GM18870 (cell line): ENCODE measurements at regions not wholly inside any gene's neighbourhood (a gene's known extent, or its start where the extent isn't known, plus 50 kb on each side); places are given as distances from the start of the nearest gene placed in this dataset.

ENCODE experiments used
- ATAC-seq: cut with Tn5 transposase; IDR thresholded peaks from one replicate; pipeline ENCODE4 v1.9.1; 2021; ENCODE audit warnings: moderate library complexity; ENCODE audit not compliant: unreplicated experiment

DNA sequence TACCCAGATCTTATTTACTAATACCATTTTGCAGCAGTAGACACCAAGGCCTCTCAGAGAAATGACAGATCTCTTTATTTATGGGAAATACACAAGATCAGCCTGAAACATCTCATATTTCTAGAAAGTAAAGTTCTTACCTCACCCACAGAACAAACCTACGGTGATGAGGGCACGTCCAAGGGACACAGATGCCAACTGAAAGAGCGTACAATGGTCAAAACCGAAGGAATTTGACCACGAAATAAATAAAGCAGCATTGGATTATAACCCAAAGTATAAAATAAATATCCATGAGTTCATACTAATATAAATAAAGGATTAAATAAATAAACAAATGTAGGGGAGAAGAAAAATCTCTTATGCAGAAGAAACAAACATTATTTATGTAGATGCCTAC lies 747.0 kb downstream of the TNS3 start:
- ATAC-seq = no peak

DNA sequence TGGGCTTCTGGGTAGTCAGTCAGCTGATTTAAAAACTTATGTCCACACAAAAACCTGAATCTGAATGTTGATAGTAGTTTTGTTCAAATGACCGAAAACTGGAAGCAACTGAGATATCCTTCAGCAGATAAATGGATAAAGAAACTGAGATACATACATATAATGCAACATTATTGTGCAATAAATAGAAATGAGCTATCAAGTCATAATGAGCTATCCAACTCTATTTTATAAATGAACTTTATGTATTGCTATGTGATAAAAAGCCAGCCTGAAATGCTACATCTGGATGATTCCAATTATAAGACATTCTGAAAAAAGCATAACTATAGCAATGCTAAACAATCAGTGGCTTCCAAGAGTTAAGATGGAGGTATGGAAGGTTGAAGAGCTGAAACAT lies 748.7 kb downstream of the TNS3 start:
- no peak for ATAC-seq

DNA sequence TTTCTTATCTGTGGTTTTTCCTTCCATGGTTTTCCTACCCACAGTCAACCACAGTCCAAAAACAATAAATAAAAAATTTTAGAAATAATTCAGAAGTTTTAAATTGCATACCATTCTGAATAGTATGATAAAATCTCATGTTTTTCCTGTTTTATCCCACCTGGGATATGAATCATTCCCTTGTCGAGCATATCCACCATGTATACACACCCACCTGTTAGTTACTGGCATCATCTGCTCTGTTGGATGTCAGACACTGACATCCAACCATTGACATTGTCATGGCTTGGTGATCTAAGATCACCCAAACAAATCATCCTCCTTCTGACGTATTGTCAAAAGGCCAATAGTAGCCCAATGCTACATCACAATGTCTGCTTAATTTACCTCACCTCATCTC lies 749.8 kb downstream of the TNS3 start:
- ATAC-seq = no peak

DNA sequence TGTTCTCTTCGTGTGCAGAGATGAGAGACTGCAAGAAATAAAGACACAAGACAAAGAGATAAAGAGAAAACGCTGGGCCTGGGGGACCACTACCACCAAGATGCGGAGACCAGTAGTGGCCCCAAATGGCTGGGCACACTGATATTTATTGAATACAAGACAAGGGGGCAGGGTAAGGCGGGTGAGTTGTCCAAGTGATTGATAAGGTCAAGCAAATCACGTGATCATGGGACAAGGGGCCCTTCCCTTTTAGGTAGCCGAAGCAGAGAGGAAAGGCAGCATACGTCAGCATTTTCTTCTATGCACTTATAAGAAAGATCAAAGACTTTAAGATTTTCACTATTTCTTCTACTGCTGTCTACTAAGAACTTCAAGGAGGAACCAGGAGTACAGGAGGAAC lies 762.1 kb downstream of the TNS3 start:
- ATAC-seq = no peak

DNA sequence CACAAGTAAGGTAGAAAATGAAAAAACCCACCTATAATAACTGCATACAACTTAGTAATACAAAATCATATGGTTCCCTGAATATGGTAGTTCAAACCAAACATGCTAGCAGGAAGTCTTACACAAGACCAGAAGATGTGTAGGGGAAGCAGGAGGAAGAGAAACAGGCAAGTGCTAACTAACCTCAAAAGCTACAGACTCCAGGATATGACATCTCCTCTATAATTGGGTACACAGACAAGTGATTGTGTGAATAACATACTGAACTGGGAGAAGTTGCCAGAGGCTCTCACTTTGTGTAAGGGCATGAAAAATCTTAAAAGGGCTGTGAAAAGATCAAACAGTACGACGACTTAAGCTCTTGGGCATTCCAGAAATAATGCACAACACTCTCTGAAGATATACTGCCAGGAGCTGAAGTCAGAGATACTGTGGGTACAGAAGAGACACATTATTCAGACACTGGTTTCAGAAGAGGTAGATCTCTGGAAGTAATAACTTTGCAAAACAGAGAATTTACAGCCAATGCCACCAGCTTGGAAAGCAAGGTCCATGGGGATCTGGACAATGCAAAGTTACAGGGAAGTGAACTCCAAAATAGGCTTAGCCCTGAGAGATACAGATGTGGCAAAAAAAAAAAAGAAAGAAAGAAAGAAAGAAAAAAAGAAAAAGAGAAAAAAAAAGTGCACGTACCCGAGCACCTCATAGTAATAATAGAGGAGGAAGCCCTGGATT lies 767.2 kb downstream of the TNS3 start:
- no peak for ATAC-seq

DNA sequence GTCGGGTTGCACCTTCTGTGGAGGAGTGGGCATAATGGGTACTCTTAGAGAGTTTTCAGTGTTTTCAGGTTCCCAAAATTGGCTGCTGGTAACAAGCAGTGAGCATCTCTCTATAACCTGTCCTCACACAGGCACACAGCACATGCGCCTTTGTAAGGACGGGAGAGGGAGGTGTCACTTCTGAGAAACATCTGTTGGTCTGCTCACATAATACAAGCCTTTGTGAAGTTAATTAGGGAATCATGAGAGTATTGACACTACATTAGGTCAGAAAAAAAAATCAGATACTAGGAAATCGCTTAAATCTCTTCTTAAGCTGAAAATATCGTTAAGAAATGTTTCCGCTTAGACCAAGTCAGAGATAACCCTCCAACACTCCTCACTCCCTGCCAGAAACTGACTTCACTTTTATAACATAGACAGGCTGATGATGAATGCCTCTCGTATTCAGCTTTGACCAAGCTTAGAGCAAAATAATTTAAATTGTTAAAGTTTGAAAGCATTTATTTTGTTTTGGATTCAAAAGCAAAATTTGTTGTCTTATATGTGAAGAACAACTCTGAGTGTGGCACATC lies 769.7 kb downstream of the TNS3 start:
- ATAC-seq = no peak

DNA sequence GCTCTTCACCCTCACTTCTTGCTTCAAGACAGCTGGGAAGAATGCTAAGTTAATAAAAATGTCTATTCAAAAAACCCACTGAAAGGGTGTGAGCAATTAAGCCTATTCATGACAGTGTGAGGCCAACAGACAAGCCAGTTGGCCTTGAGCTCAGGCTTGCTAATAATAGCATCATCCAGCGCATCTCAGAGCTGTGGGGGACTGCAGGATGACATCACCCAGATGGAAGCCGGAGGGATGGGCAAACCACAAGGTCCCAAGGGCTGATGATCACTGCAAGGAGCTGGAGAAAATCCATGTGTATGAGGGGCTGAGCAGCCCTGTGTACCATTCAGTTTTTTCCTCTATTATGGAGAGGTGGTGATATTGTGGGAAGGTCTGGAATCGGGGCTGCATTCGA lies 770.4 kb downstream of the TNS3 start:
- ATAC-seq = no peak

DNA sequence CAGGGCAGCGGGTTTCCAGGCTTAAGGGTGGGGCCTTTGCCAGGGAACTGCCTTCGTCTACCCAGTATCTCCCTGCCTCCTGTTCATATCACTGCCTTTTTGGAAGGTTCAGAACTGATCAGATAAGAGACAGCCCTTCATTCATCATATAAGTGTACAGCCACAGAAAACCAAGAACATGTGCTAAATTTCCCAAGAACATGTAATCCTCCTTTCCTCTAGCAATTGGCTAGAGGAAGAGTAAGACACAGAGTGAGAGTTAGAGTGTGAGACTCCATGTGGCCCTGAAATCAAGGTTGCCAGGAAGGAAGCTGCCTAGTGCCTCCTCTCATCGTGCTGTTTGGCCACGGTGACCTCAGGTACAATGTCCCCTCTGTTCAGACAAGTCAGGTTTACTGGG lies 770.9 kb downstream of the TNS3 start:
- no peak for ATAC-seq

DNA sequence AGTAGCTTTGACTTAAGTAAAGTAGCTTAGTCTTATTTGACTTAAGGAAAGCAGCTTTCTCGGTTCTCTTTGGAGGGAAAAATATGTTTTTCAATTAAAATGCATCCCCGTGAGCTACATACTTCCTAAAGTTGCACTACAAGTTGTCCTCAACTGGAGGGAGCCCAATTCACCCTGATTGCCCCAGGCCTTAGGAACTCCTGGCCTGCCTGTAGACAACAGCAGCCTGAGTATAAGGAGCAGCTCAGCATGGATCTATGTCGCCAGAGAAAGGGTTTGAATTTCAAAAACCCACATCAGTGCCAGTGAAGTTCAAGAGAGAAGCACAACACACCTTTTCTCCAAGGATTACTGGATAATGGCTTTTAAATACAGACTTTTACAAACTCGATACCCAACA lies 772.0 kb downstream of the TNS3 start:
- no peak for ATAC-seq

DNA sequence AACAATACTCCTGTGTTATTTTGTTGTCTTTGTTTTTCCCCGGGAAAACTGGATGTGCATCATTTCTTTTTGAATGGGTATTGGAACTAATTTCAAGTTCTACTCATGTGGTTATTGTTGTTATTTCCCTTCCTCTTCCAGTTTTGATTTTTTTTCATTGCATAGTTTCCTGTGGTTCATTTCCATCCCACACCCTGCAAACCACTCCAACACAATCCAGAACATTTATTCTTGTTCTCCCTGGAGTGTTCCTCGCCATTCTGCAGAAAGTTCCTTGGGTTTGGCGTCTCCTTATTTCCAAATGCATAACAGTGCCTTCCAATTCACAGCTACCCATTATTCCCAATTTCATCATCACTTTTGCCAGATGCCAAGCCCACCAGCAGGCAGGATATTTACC lies 775.1 kb downstream of the TNS3 start:
- ATAC-seq = no peak

DNA sequence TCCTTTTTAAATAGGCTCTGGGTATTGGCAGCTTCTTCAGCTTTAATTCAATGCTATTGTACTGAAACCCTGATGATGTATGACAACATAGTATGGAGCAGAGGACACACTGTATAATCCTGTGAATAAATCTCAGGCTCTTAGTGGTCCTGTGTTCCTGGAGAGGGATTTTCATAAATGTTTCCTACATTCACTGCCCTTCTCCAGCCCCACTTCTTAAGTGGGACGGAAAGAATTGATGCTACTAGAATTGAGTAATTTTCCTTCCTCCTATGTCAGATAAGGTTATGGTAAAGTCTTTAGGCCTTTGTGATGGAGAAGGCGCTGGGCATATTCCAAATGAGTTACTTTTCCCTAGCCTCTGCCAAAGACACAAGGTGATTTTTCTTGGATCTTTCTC lies 779.4 kb downstream of the TNS3 start:
- ATAC-seq = no peak

DNA sequence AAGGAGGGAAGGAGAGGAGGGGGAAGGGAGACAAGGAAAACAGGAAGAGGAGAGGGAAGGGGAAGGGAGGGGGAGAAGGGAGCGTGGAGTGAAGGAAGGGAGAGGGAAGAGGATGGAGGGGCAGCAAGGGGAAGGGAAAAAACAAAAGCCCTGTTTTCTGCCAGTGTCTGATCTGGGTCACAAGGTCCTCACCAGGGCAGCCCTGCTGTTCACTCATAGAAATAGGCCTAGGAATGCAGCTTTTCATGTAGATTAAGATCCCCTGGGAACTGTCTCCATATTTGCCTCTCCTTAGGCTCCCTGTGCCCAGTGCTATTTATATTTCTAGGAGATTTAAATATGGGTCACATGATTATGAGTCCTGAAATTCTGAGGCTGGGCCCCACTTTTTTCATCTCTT lies 790.7 kb downstream of the TNS3 start:
- no peak for ATAC-seq

DNA sequence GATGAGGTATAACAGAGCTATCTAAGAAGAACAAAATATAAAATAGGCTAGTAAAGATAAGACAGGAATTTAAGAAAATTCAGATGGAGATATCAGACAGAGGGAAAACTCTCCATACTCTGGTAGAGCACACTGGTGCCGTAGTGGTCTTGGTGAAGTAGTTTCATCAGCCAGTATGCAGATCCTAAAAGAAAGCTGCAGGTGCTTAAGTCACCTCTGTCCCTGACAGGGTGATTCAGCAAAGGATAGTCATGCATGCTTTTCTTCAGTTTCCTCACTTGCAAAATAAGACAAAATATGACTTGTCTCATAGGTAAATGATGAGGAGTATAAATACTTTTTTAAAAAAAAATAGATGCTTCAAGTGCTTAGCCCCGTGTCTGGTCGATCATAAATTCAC lies 794.9 kb downstream of the TNS3 start:
- no peak for ATAC-seq

DNA sequence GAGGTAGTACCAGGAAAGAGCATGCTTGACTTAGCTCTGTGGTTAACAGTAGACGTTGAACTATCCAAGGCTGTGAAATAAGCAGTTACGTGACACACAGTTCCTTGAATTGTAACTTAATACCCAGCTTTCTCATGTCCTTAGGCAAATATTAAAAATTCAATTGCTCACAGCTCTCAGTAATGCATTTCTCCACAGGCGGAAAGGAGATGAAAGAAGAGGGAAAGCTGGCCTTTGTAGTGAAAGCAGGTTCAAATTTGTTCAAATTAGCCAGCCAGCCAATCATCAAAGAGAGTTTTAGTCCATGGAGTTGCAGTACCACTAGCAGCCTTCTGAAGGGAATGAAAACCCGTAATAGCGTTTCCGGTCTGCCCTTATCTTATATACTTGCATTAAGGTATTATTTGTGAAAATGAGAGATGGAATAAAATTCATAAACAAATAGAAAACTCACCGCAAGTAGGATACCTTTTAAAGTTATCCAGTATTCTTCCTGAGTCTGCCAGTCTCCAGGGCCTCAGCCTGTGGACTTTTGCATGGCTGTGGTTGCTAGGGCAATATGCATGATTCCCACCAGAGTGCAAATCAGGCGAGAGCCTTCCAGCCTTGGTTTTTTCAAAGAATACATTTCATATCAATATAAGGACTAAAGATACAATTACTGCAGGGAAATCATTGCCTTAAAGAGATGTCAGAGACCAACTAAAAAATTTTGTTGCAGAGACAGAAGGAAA lies 795.5 kb downstream of the TNS3 start:
- ATAC-seq = no peak

DNA sequence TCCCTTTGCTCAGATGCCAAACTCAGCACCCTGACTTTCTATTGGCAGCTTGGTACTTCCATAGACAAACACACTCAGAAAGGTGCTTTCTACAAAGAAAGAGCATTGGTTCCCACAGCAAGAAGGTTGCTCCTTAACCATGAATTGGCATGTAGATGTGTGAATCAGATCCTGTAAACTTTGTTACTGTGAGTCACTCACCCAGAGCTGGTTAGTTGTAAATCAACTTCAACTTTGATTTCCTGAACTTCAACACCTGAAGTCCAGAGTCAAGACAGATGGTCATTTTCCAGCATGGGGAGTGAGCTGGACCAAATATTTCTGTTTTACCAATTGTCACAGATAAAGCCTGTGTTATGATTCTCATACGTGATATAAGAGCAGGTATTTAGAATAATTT lies 797.2 kb downstream of the TNS3 start:
- ATAC-seq = no peak

DNA sequence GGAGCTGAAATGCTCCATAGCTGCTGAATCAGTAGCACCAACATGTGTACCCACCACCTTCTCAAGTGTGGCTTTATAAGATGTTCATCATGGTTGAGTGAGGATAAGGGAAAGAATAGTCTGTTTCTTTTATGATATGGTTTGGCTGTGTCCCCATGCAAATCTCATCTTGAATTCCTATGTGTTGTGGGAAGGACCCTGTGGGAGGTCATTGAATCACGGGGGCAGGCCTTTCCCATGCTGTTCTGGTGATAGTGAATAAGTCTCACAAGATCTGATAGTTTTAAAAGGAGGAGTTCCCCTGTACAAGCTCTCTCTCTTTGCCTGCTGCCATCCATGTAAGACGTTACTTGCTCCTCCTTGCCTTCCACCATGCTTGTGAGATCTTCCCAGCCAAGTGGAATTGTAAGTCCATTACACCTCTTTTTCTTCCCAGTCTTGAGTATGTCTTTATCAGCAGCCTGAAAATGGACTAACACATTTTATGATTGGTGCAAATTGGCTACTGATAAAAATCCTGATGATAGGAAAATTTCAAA lies 799.9 kb downstream of the TNS3 start:
- ATAC-seq = no peak

DNA sequence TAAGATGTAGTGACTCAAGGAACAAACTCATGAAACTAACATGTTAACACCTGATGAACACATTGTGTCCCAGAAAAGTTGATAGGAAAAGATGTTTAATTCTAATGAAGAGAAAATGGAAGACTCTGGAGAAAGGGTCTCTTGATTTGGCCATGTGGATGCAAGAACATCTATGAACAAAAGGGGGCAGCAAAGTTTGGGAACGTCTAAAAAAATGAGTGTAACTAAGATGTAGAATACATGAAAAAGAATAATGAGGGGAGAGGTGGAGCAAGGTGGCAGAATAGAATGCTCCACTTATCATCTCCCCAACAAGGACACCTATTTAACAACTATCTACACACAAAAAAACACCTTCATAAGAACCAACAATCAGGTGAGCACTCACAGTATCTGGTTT lies 805.1 kb downstream of the TNS3 start:
- no peak for ATAC-seq

DNA sequence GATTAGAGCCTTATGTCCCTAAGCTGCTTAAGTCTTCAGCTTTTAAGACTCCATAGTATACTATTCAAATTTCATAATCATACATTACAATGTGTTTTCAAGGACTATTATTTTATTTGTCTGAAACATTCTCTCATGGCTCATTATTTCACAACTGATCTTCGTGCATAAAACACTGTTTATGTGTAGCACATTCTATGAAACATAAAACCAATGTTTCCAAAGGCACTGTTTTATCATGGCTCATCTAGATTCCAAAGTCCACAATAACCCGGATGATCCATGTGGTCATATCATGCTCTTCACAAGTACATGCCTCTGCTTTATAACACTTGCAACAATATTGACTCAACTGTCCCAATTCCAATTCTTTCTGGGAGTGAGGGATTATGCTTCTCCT lies 806.1 kb downstream of the TNS3 start:
- no peak for ATAC-seq

DNA sequence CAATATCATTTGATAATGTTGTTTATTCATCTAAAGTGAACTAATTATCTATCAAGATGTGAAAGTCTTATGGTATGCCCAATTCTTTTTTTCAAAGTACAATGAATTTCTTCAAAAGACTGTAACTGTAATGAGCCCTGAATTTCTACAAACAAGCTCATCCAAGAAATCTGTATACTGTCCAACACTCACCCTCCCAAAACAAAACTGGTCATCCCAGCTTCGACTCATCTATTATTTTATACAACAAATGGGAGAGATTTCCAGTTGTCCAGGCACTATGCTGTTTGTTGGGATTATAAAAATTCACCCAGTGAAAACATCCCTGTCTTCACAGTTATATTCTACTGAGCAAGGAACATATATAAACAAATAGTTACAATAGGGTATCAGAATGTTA lies 806.9 kb downstream of the TNS3 start:
- no peak for ATAC-seq

DNA sequence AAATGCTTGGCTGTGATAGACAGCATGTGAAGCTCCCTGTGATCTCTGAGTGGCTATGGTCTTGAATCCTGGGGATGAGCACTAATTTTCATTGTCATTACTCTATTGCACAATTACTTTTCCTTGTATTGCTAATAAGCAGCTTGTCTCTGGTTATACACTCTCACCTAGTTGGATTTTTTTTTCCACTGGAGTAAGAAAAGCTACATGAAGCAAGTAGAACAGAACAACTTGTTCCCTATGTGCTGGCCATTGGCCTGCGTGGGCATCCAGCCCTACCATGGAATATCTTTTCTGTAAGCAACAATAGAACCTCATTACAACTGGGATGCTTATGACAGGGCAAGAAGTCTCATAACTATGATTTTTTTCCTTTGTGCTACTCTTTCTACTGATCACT lies 807.4 kb downstream of the TNS3 start:
- no peak for ATAC-seq

DNA sequence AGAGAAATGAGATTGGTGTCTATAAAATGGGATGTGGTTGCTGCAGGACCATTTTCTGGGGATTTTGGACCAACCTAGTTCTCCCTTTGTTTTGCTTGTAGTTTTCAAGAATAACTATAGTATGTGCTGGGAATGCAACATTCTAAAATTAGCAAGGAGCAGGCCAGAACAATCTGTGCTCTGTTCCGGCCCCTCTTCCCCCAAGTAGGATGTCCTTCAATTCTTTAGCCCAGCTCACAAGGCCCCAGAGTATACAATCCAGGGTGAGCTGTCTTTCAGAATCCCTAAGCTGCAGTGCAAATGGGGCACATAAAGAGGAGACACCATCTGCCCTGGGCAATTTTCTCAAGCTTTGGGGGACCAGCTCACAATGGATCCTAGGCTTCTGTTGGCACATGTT lies 809.1 kb downstream of the TNS3 start:
- ATAC-seq = no peak

DNA sequence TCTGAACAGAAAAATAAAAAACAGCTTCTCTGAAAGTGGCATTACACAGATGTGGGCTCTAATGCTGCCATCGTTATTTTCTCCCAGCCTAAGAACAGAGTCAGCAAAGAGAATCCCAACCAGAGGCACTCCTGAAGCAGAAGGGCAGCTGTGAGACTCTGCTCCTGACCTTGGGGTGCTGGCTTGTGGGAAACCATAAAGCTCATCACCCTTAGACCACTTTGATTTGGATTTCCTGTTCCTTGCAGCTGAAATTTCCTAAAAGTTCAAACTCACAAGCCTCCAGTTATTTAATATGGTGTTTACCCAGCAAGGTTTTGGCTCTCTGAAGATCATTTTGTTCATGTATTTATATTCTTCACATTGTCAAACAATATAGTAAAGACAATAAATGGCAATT lies 814.8 kb downstream of the TNS3 start:
- ATAC-seq = no peak
